Lung (tissue), 11 donors: ENCODE measurements at regions not wholly inside any gene's neighbourhood (a gene's known extent, or its start where the extent isn't known, plus 50 kb on each side); places are given as distances from the start of the nearest gene placed in this dataset.

ENCODE experiments used
- ATAC-seq: fragments of 200-7000 bp; cut with Tn5 transposase; one replicate; pipeline ENCODE4 v1.9.1; 2020; ENCODE audit warnings: moderate number of reproducible peaks; ENCODE audit not compliant: insufficient read depth, low FRiP score
- DNase-seq, 3 donors: peaks; one replicate each; pipeline ENCODE4 v3.0.0-alpha.2; 2013 to 2017
- H3K27ac ChIP-seq, 2 donors: one replicate each; pipeline ENCODE4 v1.5.1; 2013; ENCODE audit warnings: mild to moderate bottlenecking in 2 of 2, moderate library complexity in 2 of 2, control low read depth in 1 of 2, inconsistent platforms in 1 of 2, low read depth in 1 of 2, low read length in 1 of 2
- H3K27me3 ChIP-seq, 3 donors: one replicate each; pipeline ENCODE4 v1.5.1; 2013; ENCODE audit warnings: low read length in 2 of 3; ENCODE audit not compliant: control insufficient read depth in 3 of 3, insufficient read depth in 3 of 3
- H3K36me3 ChIP-seq, 4 donors: one replicate each; pipeline ENCODE4 v1.5.1; 2013; ENCODE audit warnings: low read length in 4 of 4, mild to moderate bottlenecking in 1 of 4, moderate library complexity in 1 of 4; ENCODE audit not compliant: control insufficient read depth in 4 of 4, insufficient read depth in 4 of 4
- H3K4me1 ChIP-seq, 5 donors: one replicate each; pipeline ENCODE4 v1.5.1; 2013; ENCODE audit warnings: low read length in 5 of 5, mild to moderate bottlenecking in 2 of 5, moderate library complexity in 1 of 5; ENCODE audit not compliant: control insufficient read depth in 5 of 5, insufficient read depth in 5 of 5
- H3K4me3 ChIP-seq: one replicate; pipeline ENCODE4 v1.5.1; 2013; ENCODE audit warnings: mild to moderate bottlenecking, control low read depth, moderate library complexity
- H3K9ac ChIP-seq, 2 donors: one replicate each; pipeline ENCODE4 v1.5.1; 2013; ENCODE audit warnings: low read length in 2 of 2, control low read depth in 1 of 2; ENCODE audit not compliant: insufficient read depth in 1 of 2
- H3K9me3 ChIP-seq, 4 donors: one replicate each; pipeline ENCODE4 v1.5.1; 2013; ENCODE audit warnings: low read length in 3 of 4, mild to moderate bottlenecking in 1 of 4, moderate library complexity in 1 of 4; ENCODE audit not compliant: control insufficient read depth in 4 of 4, insufficient read depth in 3 of 4
- WGBS, 2 donors: extraction: QIAGEN DNeasy Blood & Tissue Kit; methylation state at CpG; one replicate each; pipeline ENCODE4 v1.1.7; 2013; 5-methylcytosine and 5-hydroxymethylcytosine counted together
- TF ChIP-seq, protein P1 (sequence below): IDR thresholded peaks from 2 replicates; pipeline ENCODE4 v1.5.1; 2012; ENCODE audit warnings: mild to moderate bottlenecking; ENCODE audit errors: control extremely low read depth, extremely low read depth
- donor health status: control.
- donor health status: control.
- donor health status: Bipolar disorder and iron deficiency.
- donor health status: healthy.
- donor health status: DM: yes; HTN: yes; CAD: no.

DNA sequence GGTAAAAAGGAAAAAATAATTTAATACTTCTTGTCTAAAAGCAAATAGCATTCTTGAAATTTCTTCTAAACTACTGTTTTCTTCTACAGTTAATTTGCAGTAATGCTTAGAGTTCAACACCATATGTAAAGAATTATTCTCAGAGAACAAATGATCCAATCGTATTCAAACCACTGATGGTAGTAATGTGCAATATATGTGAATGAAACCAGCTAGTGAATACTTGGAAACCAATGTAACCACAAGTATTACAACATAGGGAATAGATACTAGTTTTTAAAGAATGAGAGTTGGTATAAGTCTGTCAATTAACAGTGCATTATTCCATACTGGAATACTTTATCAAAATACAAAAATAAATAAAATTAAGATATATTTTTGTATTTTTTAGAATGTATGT, 850.0 kb downstream of the DIPK2A start:
- WGBS, 2 donors = 68 to 69% methylated on average over 1 of the region's 1 CpG
- Histone ChIP-seq H3K36me3 (no peaks in the 10 kb centered on the region), H3K4me3 (no peak overlapping the region), H3K27me3 (no peaks in the 10 kb centered on the region), H3K9ac (no peak overlapping the region), H3K9me3 (no peaks in the 10 kb centered on the region), H3K27ac (no peak overlapping the region), H3K4me1 (peaks cover 0 to 5% (median 5%) of the 10 kb centered on the region in 5 donors)
- no peak for DNase-seq
- TF ChIP-seq, protein P1, sequence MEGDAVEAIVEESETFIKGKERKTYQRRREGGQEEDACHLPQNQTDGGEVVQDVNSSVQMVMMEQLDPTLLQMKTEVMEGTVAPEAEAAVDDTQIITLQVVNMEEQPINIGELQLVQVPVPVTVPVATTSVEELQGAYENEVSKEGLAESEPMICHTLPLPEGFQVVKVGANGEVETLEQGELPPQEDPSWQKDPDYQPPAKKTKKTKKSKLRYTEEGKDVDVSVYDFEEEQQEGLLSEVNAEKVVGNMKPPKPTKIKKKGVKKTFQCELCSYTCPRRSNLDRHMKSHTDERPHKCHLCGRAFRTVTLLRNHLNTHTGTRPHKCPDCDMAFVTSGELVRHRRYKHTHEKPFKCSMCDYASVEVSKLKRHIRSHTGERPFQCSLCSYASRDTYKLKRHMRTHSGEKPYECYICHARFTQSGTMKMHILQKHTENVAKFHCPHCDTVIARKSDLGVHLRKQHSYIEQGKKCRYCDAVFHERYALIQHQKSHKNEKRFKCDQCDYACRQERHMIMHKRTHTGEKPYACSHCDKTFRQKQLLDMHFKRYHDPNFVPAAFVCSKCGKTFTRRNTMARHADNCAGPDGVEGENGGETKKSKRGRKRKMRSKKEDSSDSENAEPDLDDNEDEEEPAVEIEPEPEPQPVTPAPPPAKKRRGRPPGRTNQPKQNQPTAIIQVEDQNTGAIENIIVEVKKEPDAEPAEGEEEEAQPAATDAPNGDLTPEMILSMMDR = no peak
- no peak for ATAC-seq

DNA sequence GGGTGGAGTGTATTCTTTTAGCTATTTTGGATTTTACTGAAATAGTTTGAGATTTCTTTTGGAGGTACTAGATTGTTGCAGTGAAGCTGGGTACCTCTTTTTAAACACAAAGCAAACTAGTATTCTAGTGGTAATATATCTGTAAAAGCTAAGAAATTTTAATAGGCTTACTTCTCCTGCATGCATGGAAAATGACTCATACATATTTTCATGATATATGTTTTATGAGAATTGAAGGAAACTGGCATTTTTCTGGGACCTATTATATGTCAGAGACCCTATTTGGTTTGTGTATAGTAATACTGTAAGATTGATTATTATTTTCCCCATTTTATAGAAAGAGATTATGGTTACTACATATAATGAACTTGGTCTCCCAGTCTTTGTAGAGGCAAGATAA, 851.0 kb downstream of the DIPK2A start:
- TF ChIP-seq, protein P1 = no peak
- Histone ChIP-seq H3K4me1 (peaks cover 0 to 5% (median 5%) of the 10 kb centered on the region in 5 donors), H3K9me3 (no peaks in the 10 kb centered on the region), H3K36me3 (no peaks in the 10 kb centered on the region), H3K27ac (no peak overlapping the region), H3K4me3 (no peak overlapping the region), H3K27me3 (no peaks in the 10 kb centered on the region), H3K9ac (no peak overlapping the region)
- ATAC-seq (no peak), DNase-seq (no peak)

DNA sequence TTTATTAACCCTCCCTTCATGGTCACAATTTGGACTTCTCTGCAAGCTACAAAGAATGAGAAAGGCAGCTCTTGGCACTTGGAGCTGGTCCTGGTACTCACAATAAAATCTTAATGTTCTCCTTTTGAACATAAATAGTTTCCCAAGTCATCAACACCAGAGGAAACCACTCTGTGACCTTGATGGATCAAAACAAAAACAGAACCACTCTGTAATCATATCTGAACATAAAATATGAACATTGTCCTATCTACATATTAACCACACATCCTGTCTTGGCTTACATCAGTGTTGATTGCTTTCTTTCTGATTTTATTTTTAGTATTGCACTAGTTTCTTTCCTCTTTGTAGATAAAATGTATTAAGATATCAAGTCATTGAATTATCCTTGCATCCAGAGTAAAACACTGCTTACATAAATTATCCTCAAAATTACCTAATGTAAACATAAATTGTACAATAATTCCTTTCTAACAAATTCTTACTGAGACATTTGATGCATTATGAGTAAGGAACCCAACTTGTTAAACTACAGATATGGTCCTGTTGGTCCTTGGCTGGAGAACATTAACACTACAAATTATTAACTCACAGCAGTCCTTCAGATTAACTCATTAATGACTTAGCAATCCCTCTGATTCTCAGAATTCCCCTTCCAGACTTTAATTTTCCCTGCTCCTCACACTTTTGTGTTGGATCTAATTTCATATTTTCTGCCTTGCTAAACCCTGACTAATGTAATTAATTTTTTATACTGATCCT, 860.5 kb downstream of the DIPK2A start:
- H3K27ac ChIP-seq = no peak overlapping the region
- H3K36me3 ChIP-seq = no peaks in the 10 kb centered on the region
- no peaks in the 10 kb centered on the region for H3K4me1 ChIP-seq
- ATAC-seq (no peak), DNase-seq (no peak)
- no peak overlapping the region for H3K4me3 ChIP-seq
- TF ChIP-seq, protein P1 = no peak
- H3K9me3 ChIP-seq = peaks cover 0 to 5% (median 2%) of the 10 kb centered on the region in 4 donors
- no peak overlapping the region for H3K9ac ChIP-seq
- no peaks in the 10 kb centered on the region for H3K27me3 ChIP-seq

DNA sequence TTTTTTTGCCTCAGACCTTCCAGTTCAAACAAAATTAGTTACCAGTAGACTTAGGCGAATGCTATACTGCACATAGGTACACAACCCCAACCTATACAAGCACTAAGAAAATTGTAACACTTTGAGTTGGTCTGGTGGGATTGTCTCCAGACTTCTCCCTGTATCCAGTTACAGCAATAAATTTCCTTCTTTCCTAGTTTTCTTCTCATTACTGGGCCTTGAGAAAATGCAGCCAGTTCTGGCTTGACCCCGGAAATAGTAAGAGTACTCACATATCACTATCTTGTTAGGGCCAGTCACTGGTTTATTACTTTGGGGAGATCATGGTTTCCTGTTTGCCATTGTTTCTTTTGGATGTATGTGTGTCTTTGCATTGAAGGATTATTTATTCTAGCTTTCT, 868.4 kb downstream of the DIPK2A start:
- Histone ChIP-seq H3K9me3 (peaks cover 0 to 5% (median 1%) of the 10 kb centered on the region in 4 donors), H3K9ac (no peak overlapping the region), H3K27me3 (no peaks in the 10 kb centered on the region), H3K36me3 (no peaks in the 10 kb centered on the region), H3K27ac (no peak overlapping the region), H3K4me3 (no peak overlapping the region), H3K4me1 (no peaks in the 10 kb centered on the region)
- ATAC-seq (no peak), DNase-seq (no peak)
- WGBS, 2 donors = 94 to 95% methylated on average over 2 of the region's 2 CpGs
- TF ChIP-seq, protein P1 = no peak
